Small intestine (tissue), 7 donors: ENCODE measurements at regions not wholly inside any gene's neighbourhood (a gene's known extent, or its start where the extent isn't known, plus 50 kb on each side); places are given as distances from the start of the nearest gene placed in this dataset.

Experiments
- DNase-seq, 2 donors: peaks; one replicate each; pipeline versions ENCODE4 v3.0.0 to v3.0.0-alpha.2; 2013
- FAIRE-seq: peaks from 2 replicates; lab custom pipeline; 2012; peaks lifted over from hg19 to GRCh38; lab: Jason Lieb, UNC
- H3K27ac ChIP-seq, 3 donors: one replicate each; pipeline ENCODE4 v1.5.1; 2013; ENCODE audit warnings: low read length in 2 of 3, mild to moderate bottlenecking in 2 of 3, control low read depth in 1 of 3, inconsistent platforms in 1 of 3, low read depth in 1 of 3, moderate library complexity in 1 of 3
- H3K27me3 ChIP-seq, 3 donors: one replicate each; pipeline ENCODE4 v1.6.1; 2013; ENCODE audit warnings: low read length in 3 of 3, inconsistent platforms in 1 of 3; ENCODE audit not compliant: control insufficient read depth in 3 of 3, insufficient read depth in 3 of 3
- H3K36me3 ChIP-seq, 3 donors: one replicate each; pipeline ENCODE4 v1.6.1; 2013; ENCODE audit warnings: low read length in 3 of 3, inconsistent platforms in 1 of 3, low read depth in 1 of 3, mild to moderate bottlenecking in 1 of 3, moderate library complexity in 1 of 3; ENCODE audit not compliant: control insufficient read depth in 3 of 3, insufficient read depth in 2 of 3
- H3K4me1 ChIP-seq, 3 donors: one replicate each; pipeline ENCODE4 v1.6.1; 2013; ENCODE audit warnings: low read length in 2 of 3, inconsistent platforms in 1 of 3, low read depth in 1 of 3, mild to moderate bottlenecking in 1 of 3, moderate library complexity in 1 of 3; ENCODE audit not compliant: control insufficient read depth in 3 of 3, insufficient read depth in 2 of 3
- H3K4me3 ChIP-seq, 3 donors: one replicate each; pipeline ENCODE4 v1.5.1; 2013; ENCODE audit warnings: low read length in 3 of 3, control low read depth in 1 of 3, inconsistent platforms in 1 of 3, low read depth in 1 of 3, mild to moderate bottlenecking in 1 of 3, moderate library complexity in 1 of 3
- H3K9me3 ChIP-seq, 2 donors: one replicate each; pipeline ENCODE4 v1.6.1; 2013; ENCODE audit warnings: low read depth in 1 of 2, low read length in 1 of 2; ENCODE audit not compliant: control insufficient read depth in 2 of 2, insufficient read depth in 1 of 2
- WGBS, 3 donors: extraction: QIAGEN DNeasy Blood & Tissue Kit; methylation state at CpG; one replicate each; pipeline ENCODE4 v1.1.7; 2013; 5-methylcytosine and 5-hydroxymethylcytosine counted together
- donor health status: healthy with polysubstance abuse.
- donor health status: control.
- donor health status: control.
- donor health status: Bipolar disorder and iron deficiency.
- donor health status: healthy.

DNA sequence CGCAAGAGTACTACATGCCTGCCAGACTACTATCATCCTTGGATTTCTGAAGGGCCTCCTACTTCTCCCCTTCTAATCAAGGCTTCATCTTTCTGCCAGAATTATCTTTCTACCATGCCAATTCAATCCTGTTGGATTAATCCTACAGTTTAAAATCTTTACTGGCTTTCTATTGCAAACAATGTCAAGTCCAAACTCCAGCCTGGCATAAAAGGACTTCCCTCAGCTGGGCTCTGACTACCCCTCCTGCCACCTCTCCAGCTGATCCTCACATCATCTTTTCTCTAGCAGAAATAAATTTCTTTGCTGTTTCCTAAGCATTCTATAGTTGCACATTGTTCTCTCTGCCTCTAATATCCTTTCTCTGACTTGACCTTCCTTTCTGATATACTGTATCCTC lies 119.7 kb upstream of the RAD23B start:
- Histone ChIP-seq H3K27me3 (no peaks in the 10 kb centered on the region), H3K27ac (no peak overlapping the region), H3K9me3 (no peaks in the 10 kb centered on the region), H3K4me1 (no peaks in the 10 kb centered on the region), H3K4me3 (no peak overlapping the region), H3K36me3 (no peaks in the 10 kb centered on the region)
- WGBS, 3 donors = 90 to 96% (median 94%) methylated on average over 1 of the region's 1 CpG
- FAIRE-seq (no peak), DNase-seq (no peak)

DNA sequence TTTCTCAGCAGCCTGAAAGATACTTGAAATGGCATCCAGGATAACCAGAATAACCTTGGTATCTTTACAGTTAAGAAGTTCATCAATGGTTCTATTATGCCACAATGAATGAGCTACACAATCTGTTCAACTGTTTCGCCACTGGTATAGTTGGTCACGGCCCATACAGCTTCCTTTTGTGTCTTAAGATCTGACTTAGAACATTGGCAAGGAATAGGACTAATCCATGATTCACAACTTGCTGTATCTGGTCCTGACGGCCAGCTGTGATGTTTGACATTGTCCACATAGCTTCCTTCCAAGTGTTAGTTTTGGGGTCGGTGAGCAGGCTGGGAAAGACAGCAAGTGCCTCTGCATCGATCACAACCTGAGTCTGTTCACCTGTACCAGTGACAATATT lies 113.3 kb upstream of the RAD23B start:
- WGBS, 3 donors = 83 to 92% (median 88%) methylated on average over 5 of the region's 5 CpGs
- Histone ChIP-seq H3K27ac (no peak overlapping the region), H3K4me3 (no peak overlapping the region), H3K36me3 (no peaks in the 10 kb centered on the region), H3K4me1 (peaks cover 0 to 6% (median 4%) of the 10 kb centered on the region in 3 donors), H3K27me3 (no peaks in the 10 kb centered on the region), H3K9me3 (no peaks in the 10 kb centered on the region)
- DNase-seq = no peak
- no peak for FAIRE-seq

DNA sequence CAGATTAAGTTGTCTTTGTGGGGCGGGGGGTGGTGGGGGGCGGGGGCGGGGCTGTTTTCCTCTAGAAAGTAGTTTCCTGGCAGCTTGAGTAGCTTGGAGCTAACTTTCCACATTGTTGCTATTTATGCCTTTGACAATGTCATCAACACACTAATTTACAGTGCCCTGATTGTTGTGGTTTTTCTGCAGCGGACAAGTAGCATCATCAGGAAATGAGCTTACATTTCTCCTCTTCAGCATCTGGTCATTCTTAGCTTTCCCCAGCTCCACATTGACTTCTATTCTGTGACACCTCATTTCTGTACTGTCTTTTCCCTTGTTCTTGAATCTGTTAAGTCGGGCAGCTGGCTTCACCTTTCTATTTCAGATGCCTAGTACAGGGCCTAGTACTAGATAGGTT lies 112.3 kb upstream of the RAD23B start:
- Histone ChIP-seq H3K27me3 (no peaks in the 10 kb centered on the region), H3K9me3 (no peaks in the 10 kb centered on the region), H3K4me1 (peaks cover 0 to 13% (median 8%) of the 10 kb centered on the region in 3 donors), H3K36me3 (no peaks in the 10 kb centered on the region), H3K4me3 (no peak overlapping the region), H3K27ac (no peak overlapping the region)
- 76 to 86% (median 76%) methylated on average over 5 of the region's 5 CpGs for WGBS, 3 donors
- DNase-seq (no peak), FAIRE-seq (no peak)

DNA sequence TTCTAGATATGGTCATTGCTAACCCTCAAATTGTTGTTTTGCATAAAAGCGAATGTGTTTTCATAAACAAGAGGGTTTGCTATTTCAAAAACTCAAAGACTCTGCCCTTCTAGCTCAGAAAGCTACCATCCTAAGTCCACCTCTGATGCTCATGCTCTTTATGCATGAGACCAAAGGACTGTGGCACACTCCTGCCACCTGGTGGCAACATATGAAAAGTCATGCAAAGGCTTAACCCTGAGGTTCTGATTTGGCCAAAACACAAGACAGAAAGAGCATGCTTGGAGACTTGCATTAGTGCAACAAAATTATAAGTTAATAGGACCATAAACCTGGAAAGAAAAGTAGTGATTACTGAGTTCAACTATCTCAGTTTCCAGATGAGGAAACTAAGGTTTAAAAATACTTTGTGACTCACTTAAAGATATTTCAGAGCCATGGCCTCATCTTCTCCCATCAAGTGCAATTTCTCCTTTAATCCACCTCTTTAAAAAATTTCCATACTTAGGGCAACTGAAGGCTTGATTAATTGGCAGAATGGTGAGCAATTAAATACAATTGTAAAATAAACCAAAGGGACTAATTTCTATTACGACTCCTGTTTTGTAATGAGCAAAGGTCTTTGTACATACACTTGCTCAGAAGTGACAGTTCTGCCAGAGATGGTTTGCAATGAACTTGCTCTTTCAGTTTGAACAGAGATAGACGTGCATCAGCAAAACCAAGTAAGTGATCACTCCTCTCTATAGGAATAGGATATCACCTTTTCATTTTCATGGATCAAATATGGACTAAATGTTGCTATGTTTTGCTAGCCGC lies 110.7 kb upstream of the RAD23B start:
- peaks cover 4 to 28% (median 13%) of the 10 kb centered on the region in 3 donors for H3K4me1 ChIP-seq
- H3K27me3 ChIP-seq = no peaks in the 10 kb centered on the region
- no peak overlapping the region for H3K4me3 ChIP-seq
- FAIRE-seq = no peak
- H3K36me3 ChIP-seq = no peaks in the 10 kb centered on the region
- peak; percentile 83 to 88 for DNase-seq
- no peaks in the 10 kb centered on the region for H3K9me3 ChIP-seq
- 40 to 46% (median 41%) methylated on average over 4 of the region's 4 CpGs for WGBS, 3 donors
- no peak overlapping the region for H3K27ac ChIP-seq

DNA sequence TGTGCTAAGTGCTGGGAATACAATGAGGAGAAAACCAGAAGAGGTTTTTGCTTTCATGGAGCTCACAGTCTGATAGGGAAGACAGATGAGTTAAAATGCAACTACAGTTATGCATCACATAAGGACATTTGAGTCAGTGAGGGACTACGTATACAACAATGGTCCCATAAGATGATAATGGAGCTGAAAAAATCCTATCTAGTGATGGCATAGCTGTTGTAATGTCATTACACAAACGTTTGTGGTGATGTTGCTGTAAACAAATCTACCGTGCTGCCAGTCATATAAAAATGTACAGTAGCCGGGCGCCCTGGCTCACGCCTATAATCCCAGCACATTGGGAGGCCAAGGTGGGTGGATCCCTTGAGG lies 110.1 kb upstream of the RAD23B start:
- H3K4me1 ChIP-seq = peaks cover 5 to 34% (median 14%) of the 10 kb centered on the region in 3 donors
- FAIRE-seq = no peak
- H3K27ac ChIP-seq = no peak overlapping the region
- no peaks in the 10 kb centered on the region for H3K36me3 ChIP-seq
- 62 to 69% (median 65%) methylated on average over 6 of the region's 6 CpGs for WGBS, 3 donors
- DNase-seq = no peak
- H3K9me3 ChIP-seq = no peaks in the 10 kb centered on the region
- H3K27me3 ChIP-seq = no peaks in the 10 kb centered on the region
- no peak overlapping the region for H3K4me3 ChIP-seq

DNA sequence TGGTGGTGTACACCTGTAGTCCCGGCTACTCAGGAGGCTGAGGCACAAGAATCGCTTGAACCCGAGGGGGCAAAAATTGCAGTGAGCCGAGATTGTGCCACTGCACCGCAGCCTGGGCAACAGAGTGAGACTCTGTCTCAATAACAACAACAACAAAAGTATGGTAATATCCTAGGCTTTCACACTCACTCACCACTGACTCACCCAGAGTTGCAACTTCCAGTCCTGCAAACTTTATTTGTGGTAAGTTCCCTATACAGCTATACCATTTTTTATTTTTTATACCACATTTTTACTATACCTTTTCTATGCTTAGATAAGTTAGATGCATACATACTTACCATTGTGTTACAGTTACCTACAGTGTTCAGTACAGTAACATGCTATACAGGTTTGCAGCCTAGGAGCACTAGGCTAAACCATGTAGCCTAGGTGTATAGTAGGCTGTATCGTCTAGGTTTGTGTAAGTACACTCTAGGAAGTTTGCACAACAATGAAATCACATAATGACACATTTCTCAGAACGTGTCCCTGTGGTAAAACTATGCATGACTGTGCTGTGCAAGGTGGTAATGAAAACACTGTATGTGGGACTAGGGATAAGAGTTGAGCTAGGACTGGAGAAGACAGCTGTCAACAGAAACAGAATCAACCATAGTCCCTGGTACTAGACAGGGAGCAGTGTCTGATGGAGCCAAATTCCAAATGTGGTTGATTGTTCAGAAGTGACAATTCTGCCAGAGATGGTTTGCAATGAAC lies 109.5 kb upstream of the RAD23B start:
- Histone ChIP-seq H3K27me3 (no peaks in the 10 kb centered on the region), H3K4me3 (no peak overlapping the region), H3K27ac (no peak overlapping the region), H3K9me3 (no peaks in the 10 kb centered on the region), H3K4me1 (peaks cover 5 to 40% (median 14%) of the 10 kb centered on the region in 3 donors), H3K36me3 (no peaks in the 10 kb centered on the region)
- 75 to 84% (median 80%) methylated on average over 7 of the region's 7 CpGs for WGBS, 3 donors
- no peak for DNase-seq
- FAIRE-seq = no peak

DNA sequence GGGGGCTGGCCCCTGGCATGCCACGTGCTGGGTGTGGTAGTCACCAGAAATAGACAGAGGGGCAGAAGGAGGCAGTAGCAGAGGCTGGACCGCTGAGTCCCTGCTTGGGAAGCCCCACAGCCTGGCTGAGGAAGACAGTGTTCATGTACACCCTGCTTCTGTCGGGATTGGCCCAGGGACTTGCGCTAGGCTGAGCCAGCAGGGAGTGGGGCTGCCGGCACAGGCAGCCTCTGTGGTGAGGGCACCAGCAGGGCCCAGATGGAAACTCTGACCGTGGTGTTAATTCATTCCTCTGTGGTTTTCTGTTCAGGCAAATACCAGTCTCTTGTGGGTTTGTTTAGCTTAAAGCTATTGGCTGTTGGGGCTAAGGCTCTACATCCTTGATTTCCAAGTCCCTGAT lies 108.6 kb upstream of the RAD23B start:
- H3K4me3 ChIP-seq = no peak overlapping the region
- no peaks in the 10 kb centered on the region for H3K9me3 ChIP-seq
- no peak overlapping the region for H3K27ac ChIP-seq
- 72 to 82% (median 82%) methylated on average over 6 of the region's 6 CpGs for WGBS, 3 donors
- no peak for DNase-seq
- H3K4me1 ChIP-seq = peaks cover 5 to 41% (median 14%) of the 10 kb centered on the region in 3 donors
- no peak for FAIRE-seq
- H3K36me3 ChIP-seq = no peaks in the 10 kb centered on the region
- H3K27me3 ChIP-seq = no peaks in the 10 kb centered on the region

DNA sequence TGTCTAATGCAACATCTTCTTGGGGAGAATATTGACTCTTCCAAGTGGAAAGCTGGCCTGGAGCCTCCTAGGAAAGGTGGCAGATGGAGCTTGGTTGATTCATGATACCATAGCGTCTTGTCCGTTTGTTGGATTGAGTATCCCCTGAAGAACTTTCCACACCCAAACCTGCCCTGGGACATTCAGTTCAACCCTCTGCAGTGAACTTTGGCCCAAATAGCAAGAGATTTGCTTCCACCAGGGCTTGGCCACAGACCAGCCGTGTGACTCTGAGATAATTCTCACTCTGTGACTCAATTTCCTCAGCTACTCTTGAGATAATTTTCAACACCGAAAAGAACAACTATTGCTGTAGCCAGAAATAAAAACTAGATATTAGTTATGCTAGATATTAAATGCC lies 108.0 kb upstream of the RAD23B start:
- H3K4me3 ChIP-seq = no peak overlapping the region
- H3K36me3 ChIP-seq = no peaks in the 10 kb centered on the region
- H3K4me1 ChIP-seq = peaks cover 5 to 41% (median 14%) of the 10 kb centered on the region in 3 donors
- WGBS, 3 donors = 14 to 53% (median 38%) methylated on average over 4 of the region's 4 CpGs
- H3K9me3 ChIP-seq = no peaks in the 10 kb centered on the region
- no peaks in the 10 kb centered on the region for H3K27me3 ChIP-seq
- peak overlapping the region in 2 of 3 donors; percentile 36 to 42 for H3K27ac ChIP-seq
- DNase-seq (peak; percentile 50 to 94), FAIRE-seq (no peak)
